ENCODE measurements at regions not wholly inside any gene's neighbourhood (a gene's known extent, or its start where the extent isn't known, plus 50 kb on each side); places are given as distances from the start of the nearest gene placed in this dataset.
"Not testable (repeated sequence)": the region's sequence is repeated elsewhere in the genome, so short reads cannot be mapped to it uniquely, and the experiment has no call there.

DNA sequence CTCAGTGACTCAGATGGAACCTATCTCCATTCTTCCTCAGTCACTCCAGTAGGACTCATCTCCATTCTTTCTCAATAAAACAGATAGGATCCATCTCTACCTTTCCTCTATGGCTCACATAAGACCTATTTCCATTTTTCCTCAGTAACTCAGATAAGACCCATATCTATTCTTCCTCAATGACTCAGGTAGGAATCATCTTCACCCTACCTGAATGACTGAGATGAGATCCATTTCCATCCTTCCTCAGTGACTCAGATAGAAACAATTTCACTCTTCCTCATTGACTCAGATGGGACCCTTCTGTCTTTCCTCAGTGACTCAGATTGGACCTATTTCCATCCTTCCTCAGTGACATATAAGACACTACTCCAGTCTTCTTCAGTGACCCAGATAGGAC lies 165.1 kb downstream of the FBXO4 start:
- DNase-seq, result no peak

DNA sequence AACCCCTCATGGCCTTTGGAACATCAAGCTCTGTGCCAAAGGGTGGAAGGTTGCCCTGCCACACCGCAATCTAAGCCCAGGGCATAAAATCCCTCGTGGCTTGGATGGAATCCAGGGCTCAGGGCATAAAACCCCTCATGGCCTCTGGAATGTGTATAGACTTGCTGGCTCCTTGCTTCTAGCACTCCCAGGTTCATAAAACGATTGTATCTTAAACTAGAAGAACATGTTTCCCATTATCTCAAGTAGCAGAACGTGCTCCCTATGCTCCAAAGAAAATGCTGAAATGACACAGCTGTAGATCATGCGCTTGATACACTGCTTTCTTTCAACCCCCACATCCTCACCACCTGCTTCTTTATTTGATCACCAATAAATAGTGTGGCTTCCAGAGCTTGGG lies 174.8 kb downstream of the FBXO4 start:
- not testable (repeated sequence) for DNase-seq

DNA sequence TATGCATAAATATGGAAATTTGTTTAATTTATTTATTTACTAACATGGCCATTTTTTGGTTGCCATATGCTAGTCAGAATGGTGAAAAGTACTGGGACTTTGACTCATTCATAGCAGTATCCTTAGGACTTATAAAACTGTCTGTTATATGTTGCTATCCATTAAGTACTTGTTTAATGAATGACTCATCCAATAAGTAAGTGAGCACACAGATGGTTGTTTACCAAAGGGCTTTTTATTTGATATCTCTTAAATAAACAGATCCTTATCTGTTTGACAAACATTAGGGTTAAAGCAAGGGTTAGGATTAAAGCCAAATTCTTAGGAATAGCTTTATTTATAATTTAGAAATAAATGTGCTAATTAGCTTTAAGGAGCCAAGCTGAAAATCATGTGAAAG lies 183.4 kb downstream of the FBXO4 start:
- no peak for DNase-seq

DNA sequence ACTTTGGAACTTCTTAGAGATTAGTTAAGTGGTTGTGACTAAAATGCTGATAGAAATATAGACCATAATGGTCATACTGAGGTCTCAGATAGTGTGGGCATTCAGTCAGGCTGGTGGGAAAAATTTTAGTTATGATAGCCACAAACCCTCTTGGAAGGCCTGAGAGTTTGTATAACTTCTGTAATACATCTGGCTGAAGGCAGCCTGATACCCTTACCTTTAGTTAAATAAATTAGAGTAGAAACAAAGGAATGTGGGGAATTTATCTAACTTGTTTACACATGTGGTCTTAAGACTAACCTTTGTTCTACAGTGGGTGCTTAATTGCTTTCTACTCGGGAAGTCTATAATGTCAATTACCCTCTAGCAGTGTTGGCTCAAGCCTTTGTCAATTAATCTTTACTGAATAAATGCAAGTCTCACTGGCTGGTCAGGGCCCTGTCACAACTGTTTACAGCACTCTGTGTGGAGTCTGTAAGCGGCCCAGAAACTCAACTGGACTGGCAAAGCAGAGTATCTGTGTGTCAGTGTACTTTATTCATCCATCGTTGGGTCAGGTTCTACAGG lies 184.0 kb downstream of the FBXO4 start:
- no peak for DNase-seq

DNA sequence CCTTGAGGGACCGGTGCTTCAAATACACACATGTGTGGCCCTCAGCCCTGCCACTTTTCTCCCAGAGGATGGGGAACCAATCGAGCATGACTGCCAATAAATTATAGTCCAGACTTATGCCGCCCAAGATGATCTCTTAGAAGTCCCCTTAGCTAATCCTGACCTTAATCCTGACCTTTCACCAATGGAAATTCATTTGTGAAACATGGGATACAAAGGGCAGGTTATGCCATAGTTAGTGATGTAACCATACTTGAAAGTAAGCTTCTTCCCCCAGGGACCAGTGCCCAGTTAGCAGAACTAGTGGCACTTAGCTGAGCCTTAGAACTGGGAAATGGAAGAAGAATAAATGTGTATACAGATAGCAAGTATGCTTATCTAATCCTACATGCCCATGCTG lies 190.6 kb downstream of the FBXO4 start:
- not testable (repeated sequence) for DNase-seq

DNA sequence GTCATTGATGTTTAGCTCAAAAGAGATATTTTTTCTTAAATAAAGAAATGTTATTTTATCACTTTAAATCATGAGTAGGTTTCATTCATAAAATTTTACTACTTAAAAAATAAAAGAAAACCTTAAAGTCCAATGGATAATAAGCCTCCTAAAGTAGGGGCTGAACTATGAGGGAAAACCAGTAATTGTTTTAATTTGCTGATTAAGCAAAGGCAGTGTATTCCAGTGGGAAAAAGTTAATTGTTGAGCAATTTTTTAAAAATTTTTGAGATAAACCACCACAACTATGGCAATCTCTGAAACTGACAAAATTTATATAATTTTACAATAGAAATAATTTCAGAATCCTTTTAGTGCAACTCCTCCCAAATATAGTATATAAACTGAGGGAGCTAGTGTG lies 195.0 kb downstream of the FBXO4 start:
- DNase-seq, result no peak

DNA sequence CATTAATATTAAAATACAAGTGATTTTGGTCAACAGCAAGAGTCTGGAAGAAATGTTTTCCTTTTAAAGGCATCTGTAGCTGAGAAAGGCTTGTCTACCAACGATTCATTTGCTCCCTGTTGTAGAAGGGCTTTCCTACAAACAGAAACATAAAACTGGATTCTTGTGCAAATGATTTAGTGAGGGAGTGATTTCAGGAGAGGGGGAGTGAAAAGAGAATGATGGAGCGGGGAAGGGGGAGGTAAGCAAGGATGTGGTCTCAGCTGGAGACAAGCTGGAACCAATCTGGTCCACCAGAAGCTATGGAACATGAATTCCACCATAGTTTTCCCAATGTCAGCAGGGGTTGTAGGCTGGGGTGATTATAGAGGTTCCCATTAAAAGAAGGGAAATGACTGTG lies 196.3 kb downstream of the FBXO4 start:
- no peak for DNase-seq

DNA sequence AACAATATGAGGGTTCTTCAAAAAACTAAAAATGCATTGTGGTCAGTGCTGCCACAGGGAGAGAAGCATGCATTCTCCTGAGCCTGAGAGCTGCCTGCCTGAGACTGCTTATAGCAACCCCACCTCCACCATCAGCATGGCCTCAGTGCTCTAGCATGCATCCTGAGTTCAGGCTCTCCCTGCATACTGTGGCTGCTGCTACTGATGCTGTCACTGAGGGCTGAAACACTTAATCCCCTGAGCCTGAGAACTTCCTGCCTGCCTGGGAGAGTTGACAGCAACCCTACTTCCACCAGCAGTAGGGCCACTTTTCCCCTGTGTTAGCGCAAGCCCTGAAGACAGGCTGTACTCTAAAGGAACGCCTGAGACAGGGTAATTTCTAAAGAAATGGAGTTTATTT lies 206.0 kb downstream of the FBXO4 start:
- no peak for DNase-seq

DNA sequence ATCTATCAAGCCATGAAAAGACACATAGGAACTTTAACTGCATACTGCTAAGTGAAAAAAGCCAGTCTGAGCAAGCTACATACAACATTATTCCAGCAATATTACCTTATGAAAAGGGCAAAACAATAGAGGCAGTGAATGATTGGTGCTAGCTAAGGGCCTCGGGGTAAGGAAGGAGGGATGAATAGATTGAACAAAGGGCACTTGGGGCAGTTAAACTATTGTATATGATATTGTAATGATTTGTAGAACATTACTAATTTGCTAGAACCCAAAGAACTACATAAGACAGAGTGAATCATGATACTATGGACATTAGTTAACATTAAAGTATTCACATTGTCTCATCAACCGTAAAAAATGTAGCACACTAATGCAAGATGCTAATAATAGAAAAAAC lies 218.3 kb downstream of the FBXO4 start:
- no peak for DNase-seq

DNA sequence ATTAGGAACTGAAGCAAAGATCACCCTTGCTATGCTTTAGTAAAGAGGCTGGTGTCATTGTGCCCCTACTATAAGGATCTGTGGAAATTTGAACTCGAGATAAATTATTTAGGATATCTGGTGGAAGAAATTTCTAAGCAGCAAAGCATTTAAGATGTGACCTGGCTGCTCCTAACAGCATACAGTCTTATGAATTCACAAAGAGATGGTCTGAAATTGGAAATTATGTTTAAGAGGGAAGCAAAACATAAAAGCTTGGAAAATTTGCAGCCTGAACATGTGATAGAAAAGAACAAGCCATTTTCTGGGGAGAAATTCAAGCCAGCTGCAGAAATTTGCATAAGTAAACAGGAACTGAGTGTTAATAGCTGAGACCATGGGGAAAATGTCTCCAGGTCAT lies 223.7 kb downstream of the FBXO4 start:
- no peak for DNase-seq

DNA sequence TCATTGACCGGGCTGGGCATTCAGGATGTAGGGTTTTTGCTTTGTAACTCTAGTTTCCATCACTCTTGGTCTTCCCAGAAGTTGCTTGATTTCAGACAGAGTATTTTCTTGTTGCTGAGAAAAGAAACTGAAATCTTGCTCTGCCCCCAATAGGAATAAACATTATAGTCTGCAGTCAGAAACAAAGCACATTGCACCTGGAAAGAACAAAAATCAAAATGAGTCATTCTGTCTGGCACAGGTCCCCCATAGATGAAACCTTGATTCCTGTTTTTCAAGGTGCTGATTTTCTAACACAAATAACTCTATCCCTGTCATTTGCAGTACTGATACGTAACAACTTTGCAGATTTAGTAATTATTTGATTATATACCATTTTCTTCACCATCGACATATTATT lies 232.1 kb downstream of the FBXO4 start:
- no peak for DNase-seq

DNA sequence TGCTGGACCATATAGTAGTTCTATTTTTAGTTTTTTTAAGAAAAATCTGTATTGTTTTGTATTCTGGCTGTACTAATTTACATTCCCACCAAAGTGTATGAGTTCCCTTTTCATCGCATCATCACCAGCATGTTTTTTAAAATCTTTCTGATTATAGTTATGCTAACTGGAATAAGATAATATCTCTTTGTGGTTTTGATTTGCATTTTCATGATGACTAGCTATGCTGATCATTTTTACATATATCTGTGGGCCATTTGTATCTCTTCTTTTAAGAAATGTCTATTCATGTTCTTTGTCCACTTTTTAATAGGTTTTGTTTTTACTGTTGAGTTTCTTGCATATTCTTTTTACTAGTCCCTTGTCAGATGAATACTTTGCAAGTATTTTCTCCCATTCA lies 238.0 kb downstream of the FBXO4 start:
- no peak for DNase-seq

DNA sequence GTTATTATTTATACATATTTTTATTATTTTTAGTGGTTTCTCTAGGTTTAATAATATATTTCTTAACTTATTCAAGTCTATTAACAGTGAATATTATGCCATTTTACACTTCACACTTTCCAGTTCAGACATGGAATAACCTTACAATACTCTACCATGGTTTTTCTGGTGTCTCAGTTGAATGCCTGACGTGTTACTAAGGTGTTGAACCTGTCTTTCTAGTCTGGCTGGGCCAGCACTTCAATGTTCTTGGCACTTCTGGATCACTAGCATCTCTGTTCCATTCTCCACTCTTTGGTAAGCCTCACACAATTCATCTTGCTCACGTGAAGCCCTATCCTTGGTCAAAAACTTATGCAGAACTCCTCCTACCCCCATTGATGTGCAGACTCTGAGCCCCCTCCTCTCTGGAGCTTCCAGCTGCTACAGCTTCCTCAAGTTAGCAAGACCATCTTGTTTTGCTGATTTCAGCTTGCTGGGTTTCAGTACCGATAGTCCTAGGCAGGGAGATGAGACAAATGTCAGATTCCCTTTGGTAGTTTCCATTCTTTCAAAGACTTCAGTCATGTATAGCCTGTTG lies 243.1 kb downstream of the FBXO4 start:
- DNase-seq, result no peak

DNA sequence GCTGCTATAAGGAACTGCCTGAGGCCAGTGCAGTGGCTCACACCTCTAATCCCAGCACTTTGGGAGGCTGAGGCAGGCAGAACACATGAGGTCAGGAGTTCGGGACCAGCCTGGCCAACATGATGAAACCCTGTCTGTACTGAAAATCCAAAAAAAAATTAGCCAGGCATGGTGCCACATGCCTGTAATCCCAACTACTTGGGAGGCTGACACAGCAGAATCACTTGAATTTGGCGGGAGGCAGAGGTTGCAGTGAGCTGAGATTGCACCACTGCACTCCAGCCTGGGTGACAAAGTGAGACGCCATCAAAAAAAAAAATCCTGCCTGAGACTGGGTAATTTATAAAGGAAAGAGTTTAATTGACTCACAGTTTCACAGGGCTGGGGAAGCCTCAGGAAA lies 247.1 kb upstream of the GHR start:
- DNase-seq, result not testable (repeated sequence)

DNA sequence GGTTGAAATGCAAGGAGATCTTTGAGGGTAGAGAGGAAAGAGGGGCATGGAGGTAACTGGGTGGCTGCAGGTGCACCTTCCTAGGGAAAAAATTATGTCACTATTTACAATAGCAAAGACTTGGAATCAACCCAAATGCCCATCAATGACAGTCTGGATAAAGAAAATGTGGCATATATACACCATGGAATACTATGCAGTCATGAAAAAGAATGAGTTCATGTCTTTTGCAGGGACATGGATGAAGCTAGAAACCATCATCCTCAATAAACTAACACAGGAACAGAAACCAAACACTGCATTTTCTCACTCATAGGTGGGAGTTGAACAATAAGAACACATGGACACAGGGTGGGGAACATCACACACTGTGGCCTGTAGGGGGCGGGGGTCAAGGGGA lies 243.4 kb upstream of the GHR start:
- not testable (repeated sequence) for DNase-seq

DNA sequence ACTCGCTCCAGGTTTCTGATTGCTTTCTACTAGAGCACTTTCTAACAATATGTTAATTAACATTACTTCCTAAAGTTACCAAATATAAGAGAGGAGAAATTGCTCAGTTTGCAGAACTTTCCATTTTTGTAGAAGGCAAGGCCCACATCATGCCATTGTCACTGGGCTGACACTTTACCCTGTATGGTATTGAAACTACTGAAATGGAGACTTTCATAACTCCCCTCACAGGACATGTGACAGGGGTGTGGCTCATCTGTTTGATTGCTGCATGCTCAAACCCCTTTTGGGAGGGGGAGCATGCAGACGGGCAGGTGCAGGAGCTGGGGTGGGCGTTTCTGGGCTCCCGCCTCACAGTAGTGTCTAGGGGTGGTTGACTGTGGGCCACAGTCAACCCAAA lies 206.3 kb upstream of the GHR start:
- DNase-seq, result no peak

DNA sequence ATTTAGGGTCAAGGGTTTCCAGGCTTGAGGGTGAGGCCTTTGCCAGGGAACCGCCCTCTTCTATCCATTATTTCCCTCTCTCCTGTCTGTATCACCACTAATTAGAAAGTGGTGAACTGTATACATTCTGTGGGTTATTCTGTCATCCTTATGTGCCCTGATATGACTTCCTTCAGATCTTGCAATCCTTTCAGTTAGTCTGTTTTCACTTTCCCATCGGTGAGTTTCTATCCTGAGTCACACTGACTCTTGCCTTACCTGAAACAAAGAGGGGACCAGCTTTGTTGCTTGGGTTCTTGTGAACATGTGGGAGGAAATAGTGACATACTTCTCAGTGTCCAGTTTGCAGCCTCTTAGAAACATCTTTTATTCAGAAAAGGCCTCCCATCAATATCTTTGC lies 205.4 kb upstream of the GHR start:
- no peak for DNase-seq

DNA sequence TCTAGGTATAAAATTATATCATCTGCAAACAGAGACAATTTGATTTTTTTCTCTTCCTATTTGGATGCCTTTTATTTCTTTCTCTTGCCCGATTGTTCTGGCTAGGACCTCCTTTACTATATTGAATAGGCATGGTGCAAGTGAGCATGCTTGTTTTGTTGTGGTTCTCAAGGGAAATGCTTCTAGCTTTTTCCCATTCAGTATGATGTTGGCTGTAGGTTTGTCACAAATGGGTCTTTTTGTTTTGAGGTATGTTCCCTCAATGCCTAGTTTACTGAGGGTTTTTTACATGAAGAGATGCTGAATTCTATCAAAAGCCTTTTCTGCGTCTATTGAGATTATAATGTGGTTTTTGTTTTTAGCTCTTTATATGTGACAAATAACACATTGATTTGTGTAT lies 198.2 kb upstream of the GHR start:
- no peak for DNase-seq

DNA sequence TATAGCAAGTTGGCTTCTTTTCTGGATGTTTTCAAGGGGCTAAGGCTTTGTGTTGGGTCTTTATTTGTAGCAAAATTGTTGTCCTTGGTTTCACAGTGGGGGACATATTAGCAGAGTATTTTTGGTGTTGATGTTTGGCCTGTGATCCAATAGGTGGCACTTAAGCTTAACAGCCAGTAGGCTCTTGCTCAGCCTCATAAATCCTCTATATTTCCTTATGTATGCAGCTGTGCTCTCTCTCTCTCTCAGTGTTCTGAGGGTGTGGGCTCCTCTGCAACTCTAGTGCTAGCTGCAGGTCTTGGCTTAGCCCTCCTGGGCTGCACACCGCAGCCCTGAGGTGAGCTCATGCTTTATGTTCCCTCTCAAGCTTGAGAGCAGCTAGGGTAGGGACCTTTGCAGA lies 195.0 kb upstream of the GHR start:
- no peak for DNase-seq

DNA sequence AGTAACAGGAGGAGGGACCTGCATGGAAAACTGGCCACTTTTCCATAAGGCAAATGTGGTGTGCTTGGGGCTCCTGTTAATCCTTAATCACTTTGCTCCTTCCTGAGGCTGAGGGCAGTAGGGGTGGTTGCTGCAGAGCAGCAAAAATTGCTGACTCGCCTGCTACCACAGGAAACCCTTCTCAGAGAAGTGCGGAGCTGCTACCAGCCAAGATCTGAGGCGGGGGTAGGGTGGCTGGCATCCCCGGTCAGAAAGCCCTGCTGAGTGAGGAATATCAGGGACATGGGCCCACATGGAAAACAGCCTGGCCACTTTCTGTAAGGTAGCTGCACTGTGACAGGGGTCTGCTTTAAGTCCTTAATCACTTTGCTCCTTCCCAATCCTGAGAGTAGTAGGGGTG lies 192.4 kb upstream of the GHR start:
- no peak for DNase-seq

DNA sequence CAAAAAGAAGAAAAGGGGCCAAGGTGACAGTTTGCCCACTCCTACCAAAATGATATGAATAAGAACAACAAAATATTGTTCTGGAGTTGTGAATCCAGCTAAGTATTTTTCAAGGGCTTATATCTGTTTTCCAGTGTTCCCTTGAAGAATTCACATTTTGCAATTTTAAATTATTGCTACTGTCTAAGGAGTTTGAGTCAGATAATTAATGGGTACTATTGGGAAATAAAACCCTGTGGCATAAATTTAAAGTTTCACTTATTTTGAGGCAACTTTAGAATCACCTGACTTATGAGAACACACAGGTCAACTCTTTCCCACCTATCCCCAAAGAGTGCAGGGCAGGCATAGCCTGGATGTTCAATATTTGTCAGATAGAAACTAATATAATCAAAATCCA lies 188.0 kb upstream of the GHR start:
- DNase-seq, result no peak

DNA sequence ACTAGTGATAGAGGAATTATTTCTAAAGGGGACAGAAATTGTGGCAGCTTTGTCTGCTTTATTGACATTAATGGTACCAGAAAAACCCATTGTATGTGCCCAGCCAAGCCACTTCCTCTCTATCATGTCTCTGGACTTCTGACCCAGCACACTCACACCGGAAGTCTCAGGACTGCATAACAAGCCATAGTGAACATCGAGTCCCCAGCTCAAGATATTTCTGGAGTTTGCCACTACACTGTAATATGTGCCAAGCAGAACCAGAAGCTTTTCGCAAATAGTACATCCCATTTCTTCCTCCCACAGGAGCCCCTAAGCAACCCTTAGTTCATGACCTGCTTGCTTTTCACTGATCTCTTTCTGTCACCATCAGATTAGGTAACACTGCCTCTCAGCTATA lies 187.4 kb upstream of the GHR start:
- no peak for DNase-seq

DNA sequence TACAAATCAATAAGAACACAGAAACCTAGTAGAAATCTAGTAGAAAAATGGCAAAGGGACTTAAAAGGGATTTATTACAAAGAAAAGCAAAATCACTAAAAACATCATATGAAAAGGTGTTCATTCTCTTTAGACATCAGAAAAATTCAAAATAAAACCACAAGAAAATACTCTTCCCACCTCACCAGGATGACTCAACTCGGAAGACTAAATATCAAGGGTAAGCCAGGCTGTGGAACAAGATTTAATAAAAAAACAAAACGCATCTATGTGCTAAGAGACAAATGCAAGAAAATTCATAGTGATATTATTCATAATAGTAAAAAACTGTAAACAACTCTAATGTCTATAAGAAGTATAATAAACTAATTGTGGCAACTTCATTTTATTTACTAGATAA lies 181.6 kb upstream of the GHR start:
- no peak for DNase-seq

DNA sequence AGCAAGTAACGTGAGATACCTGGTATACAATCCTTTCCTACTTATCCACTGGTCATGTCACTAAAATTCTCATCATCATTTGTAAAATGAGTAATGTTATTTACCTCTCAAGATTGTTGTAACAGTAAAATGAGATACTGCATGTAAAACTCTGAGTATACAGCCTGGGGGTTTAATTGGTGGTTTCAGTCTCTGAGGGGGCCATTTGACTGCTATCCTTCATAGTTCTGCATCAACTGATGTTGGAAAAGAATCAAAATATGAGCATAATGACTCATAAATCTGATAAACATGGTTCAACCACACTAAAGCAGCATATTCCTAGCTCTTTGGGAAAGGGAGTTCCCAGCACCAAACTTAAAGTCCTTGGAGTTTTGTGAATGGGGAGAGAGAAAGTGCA lies 181.0 kb upstream of the GHR start:
- DNase-seq, result no peak

DNA sequence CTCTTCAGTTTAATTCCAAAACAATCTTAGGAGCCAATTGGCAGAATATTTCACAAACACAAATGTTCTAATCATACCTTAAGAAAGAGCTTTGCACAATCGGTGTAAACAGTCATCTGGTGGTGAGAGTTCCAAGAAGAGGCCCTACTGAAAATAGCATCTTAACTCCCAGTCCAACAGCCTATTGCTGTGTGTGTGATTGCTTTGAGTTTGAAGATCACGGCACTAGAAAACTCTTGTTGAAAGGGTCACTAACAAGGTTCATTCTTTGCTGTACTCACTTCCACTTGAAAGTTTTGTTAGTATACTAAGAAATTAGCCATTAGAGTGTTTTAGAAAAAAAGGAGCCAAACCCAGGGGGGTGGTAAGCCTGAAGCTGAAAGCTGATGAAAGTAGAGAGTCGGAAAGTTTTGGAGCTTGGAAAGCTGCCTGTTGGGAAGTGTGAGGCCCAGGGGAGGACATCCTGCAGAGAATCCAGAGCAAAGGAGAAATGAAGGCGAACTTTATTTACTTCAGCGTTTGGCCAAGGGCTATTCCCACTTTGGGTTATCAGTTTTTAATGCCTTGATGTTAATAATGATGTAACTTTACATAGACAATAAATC lies 180.3 kb upstream of the GHR start:
- DNase-seq, result no peak

All from CD4-positive, alpha-beta T cell treated with Interleukin-10 for 1 hour (primary cell).